Endothelial cell of hepatic sinusoid (primary cell): ENCODE measurements at regions not wholly inside any gene's neighbourhood (a gene's known extent, or its start where the extent isn't known, plus 50 kb on each side); places are given as distances from the start of the nearest gene placed in this dataset.
"Not testable (repeated sequence)": the region's sequence is repeated elsewhere in the genome, so short reads cannot be mapped to it uniquely, and the experiment has no call there.

Experiments used
- in situ Hi-C: cut with HindIII; loops from 2 replicates; pipeline ENCODE4 v1.10.0; 2017; ENCODE audit warnings: low sequenced_read_pairs

DNA sequence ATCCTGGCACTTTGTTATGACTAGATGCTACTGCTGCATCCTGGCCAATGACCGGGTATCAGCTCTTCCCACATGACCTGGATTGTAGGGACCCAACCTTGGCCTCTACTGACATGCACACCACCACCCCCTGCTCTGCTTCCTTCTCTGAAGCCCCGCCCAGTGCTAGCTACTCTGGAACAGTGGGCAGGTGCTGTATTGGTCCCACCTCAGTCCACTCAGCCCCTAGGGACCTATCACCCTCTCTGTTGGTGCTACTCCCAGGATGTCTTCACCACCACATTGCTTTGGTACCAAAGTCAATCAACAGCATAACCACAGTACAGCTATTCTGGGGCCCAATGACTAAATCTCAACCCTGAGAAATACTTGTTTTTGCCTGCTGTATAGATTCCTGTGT, 170.2 kb upstream of the PRICKLE2 start:
- in situ Hi-C loops = no loop called here

DNA sequence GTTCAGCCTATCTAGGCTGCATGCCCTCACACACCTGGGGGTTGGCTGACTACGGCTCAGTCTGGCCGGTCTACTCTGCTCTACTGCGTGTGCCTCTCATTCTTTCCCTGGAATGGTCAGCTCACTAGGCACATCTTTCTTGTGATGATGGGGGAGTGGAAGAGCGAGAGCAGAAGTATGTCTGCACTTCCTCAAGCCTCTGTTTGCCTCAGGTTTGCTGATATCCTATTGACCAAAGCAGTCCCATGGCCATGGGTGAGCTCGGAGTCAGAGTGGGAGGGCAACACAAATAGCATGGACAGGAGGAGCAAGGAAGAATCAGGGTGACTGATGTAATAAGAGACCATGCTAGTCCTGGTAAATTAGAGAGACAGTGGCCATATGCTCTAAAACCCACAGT, 167.9 kb upstream of the PRICKLE2 start:
- in situ Hi-C loops = no loop called here

DNA sequence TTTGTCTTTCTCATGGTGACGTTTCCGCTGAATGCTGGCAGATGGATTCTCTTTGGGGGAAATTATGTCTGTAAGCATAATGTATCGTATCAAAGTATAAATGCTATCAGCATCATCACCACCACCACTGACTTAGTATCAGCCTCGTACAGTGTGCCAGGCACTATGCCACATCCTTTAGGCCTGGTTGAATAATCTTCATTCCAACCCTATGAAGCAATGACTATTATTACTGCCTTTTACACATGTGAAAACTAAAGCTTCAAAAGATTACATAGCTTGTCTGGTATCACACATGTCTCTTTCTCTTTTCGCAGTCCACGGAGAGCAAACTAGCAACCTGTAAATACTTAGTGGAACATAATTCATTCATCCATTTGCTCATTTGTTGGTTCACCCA, 166.7 kb upstream of the PRICKLE2 start:
- in situ Hi-C loops = no loop called here

DNA sequence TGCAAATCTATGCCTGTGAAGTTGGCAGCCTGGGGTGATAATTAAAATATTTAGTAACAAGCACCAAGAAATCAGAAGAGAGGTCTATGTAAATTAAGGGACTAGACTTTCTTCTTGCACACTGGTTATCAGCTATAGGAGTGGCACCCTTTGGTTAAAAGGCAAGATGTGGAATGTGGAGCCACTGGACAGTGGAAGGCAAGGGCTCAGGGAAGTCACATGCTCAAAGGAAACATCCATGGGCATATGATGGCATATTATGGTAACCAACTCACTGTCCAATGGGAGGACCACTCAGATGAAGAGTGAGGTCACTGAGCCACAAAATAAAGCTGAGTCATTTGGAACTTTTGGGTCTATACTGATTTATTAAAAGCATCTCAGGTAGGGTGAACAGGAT, 165.6 kb upstream of the PRICKLE2 start:
- in situ Hi-C loops = no loop called here

DNA sequence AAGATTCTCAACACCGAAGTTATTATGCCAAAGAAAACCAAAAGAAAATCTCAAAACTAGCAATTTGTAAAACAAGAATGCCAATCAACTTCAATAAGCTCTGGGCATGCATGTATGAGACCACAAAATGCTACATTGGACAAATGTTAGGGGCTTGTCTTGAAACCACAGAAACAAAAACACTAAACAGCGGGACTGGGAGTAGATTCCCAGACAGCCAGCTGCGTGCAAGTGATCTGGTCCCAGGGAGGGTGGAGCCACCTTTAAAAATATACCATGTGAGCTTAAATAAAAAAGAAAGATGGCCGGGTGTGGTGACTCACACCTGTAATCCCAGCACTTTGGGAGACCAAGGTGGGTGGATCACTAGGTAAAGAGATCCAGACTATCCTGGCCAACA, 163.6 kb upstream of the PRICKLE2 start:
- in situ Hi-C loops = no loop called here

DNA sequence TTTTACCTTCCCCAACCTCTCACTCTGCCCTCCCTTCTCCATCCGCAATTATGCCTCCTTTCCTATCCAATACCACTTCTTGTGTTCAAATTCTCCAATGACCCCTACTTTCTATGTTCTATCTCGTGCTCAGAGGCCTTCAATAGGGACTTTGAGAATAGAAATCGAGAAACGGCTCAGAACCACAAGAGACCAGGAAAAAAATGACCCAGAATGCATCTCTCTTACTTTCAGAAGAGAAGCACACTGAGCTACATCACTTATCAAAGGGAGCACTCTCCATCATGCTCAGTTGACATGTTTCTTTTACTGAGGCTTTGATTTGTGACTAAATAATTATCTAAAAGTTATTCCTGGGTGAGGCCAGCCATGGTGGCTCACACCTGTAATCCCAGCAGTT, 162.4 kb upstream of the PRICKLE2 start:
- in situ Hi-C loops = no loop called here

DNA sequence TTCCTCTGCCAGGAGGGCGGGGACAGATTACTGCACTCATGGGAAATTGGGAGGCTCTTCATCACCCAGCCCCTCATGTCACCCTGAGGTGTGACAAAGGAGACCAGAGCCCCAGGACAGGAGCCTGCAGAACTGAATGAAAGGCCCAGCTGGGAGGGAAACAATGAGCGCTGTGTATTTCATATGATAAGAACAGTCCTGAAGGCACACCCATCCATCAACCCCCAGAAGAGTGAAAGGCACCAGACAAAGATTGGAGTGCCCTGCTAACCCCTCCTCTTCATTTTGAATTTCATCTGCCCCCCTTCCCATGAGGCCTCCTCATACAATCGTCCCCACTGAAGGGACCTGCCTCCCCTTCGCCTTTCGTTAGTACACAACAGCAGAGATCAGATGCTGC, 160.0 kb upstream of the PRICKLE2 start:
- in situ Hi-C loops = no loop called here

DNA sequence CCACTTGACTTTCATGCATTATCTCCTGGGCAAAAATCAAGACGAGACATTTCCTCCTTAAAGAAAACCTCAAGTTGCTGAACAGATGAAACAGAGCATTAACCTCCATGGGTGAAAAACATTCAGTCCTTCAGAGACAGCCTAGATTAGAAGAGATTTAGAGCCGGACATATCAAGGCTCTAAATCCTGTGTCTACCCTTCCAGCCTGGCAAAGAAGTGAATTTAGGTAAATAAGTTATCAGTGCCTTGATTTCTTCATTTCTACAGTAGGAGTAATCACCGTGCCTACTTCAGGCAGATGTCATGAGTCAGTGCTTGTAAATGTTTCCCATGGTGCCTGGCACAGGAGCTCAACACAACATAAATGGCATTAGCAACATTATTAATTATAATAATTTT, 159.3 kb upstream of the PRICKLE2 start:
- in situ Hi-C loops = no loop called here

DNA sequence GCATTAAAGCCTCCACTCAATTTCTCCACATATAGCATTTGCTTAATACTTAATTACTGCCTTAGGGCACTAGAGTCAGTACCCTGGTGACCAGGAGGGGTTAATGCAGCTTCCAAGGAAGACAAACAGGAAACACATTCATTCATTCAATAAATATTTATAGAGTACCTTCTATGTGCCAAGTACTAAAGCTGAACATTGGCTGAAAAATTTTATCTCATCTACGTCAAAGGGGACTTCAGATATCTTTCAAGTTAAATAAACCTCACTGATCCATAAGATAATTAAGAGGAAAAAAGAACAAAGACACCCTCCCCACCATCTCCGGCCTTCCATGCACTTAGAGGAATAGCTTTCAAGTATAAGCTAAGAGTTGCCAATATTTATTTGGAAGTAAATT, 156.9 kb upstream of the PRICKLE2 start:
- in situ Hi-C loops = no loop called here

DNA sequence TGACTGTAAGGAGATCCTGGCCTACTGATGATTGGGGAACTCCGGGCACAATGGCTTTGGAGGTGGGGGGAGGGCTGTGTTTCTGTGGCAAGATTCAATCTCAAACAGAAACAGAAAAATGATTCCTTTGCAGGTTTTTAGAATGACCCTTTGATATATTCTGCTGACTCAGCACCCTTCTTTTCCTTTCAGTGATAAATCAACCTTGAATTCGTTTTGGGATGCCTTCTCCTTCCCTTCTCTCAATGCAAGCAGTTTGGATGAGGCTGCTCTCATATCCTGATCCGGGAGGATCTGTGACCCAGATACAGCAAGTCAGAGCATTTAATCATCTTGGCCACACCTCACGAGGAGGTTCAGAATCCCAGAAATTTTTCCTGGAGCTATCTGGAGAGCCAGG, 156.1 kb upstream of the PRICKLE2 start:
- in situ Hi-C loops = no loop called here

DNA sequence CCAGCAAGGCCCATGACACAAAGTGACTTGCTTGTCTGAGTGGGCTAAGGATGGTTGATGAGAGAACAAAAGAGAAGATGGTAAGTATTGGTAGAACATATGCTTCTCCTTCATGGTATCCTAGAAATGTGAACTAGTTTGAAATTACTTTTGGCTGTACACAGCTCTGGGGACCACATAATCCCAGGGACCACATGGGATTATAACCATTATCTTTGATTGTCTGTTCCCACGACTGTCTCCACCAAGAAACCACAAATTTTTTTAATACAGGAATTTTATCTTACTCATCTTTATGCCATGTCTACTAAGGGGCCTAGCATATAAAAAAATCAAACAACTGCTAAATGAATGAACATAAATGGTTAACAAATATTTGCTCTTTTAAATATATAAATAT, 155.3 kb upstream of the PRICKLE2 start:
- in situ Hi-C loops = no loop called here

DNA sequence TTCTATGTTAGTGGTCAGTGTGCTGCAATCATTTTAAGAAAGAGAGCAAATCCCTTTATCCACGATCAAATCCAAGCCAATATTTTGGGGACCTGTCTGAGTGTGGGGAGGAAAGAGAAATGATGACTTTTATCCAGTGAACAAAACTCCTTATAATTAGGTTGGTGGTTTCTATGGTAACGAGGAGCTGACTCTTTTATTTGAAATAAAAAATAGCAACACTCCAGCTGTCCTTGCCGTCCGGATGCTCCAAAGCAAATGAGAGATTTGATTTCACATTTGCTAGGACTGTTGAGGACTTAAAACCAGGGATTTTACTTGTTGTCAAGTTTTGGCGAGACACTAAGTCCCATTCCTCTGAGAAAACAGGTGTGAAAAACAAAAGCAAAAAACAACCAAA, 154.0 kb upstream of the PRICKLE2 start:
- in situ Hi-C loops = no loop called here

DNA sequence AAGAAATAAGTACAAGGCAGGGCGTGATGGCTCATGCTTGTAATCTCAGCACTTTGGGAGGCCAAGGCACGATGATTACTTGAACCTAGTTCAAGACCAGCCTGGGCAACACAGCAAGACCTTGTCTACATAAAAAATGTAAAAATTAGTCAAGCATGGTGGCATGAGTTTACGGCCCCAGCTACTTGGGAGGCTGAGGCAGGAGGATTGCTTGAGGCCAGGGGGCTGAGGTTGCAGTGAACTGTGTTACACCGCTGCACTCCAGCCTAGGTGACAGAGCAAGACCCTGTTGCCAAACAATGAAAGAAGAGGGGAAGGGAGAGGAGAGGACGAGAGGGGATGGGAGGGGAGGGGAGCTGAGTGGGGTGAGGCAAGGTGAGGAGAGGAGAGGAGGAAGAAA, 152.7 kb upstream of the PRICKLE2 start:
- in situ Hi-C loops = no loop called here

DNA sequence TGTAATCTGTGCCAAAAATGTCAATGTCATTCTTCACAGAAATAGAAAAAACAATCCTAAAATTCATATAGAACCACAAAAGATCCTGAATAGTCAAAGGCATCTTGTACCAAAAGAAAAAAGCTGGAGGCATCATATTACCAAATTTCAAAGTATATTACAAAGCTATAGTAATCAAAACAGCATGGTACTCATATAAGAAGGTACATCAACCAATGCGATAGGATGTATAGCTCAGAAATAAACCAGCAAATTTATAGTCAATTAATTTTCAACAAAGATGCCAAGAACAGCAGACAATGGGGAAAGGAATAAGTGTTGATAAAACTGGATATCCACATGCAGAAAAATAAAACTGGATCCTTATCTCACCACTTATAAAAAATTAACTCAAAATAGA, 150.5 kb upstream of the PRICKLE2 start:
- in situ Hi-C loops = no loop called here

DNA sequence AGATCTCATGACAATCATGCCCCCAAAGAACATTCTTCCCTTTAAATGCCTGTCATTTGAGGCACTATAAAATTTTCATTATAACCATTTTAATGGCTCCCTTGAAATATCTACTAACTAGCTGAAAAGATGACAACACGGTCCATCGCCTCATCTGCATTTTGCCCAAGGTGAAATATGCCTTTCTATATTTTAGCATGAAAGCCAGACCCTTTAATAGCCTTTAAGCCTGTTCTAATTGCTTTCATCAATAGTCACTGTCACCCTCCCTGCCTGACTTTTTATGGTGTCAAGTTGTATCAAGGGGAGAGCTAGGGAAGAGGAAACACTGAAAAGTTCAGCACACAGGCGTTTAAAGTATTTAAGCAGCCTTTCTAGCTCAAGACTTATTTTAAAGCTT, 144.1 kb upstream of the PRICKLE2 start:
- in situ Hi-C loops = no loop called here

DNA sequence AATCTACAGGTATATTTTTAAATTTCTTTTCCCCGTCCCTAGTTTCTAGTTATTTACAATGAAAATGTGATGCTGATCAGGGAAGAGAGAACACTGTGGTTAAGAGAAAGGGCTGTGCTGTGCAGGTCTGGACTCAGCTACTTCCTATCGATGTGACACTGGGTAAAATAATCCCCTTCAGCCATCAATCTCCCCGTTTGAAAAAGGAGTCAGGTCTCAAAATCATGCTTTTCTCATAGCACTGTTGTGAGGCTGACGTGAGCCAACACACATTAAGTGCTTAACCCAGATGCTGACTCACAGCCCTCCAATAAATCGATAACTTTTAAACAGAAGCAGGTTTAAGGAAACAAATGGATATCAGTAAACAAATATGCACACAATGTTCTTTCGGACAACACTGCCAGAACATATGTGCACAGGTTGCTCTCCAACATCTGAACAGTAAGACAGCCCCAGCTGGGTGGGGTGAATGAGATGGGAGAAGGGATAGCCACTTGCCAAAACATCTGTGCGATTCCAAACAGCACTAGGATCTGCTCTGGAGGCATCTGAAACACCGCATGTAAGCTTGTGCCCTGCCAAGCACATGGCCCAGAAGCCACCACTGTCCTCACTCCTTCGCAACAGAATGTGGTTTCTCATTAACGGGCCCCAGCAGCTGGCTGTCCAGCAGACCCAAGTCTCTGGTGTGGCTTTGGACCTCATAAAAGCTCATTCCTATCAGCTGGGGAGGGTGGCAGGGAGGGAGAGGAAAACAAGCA, 143.2 kb upstream of the PRICKLE2 start:
- in situ Hi-C loops = no loop called here

DNA sequence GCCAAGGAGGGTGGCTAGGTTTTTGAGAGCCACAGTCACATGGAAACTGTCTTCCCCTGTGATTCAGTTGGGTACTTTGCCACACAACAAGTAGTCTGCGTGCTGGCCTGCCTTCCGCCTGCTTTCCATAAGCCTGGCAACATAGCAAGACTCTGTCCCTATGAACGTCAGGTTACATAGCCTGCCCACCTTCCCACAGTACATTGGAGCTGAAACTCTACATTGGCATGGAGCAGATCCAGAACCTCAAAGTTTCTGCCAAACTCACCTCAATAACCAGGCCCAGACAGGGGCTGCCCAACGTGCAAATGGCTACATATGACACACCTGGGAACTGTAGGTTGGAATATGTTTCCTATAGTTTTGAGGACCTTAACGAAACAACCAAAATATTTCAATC, 140.6 kb upstream of the PRICKLE2 start:
- in situ Hi-C loops = no loop called here

DNA sequence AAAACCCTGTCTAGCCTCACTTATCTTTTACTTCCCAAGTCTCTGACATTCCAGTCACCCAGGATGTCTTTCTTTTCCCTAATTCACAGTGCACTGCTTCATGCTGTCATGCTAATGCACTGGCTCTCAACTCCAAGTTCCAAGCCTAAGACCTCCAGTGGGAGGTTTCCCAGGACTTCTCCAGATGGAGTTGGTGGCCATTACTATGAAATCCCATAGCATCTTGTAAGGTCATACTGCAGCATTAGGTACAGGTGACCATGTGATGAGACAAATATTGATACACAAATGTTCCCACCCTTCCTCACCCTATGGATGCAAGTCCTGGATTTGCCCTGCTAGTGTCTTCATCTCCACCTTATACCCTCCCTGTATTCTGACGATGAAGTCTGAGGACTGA, 138.6 kb upstream of the PRICKLE2 start:
- in situ Hi-C loops = no loop called here

DNA sequence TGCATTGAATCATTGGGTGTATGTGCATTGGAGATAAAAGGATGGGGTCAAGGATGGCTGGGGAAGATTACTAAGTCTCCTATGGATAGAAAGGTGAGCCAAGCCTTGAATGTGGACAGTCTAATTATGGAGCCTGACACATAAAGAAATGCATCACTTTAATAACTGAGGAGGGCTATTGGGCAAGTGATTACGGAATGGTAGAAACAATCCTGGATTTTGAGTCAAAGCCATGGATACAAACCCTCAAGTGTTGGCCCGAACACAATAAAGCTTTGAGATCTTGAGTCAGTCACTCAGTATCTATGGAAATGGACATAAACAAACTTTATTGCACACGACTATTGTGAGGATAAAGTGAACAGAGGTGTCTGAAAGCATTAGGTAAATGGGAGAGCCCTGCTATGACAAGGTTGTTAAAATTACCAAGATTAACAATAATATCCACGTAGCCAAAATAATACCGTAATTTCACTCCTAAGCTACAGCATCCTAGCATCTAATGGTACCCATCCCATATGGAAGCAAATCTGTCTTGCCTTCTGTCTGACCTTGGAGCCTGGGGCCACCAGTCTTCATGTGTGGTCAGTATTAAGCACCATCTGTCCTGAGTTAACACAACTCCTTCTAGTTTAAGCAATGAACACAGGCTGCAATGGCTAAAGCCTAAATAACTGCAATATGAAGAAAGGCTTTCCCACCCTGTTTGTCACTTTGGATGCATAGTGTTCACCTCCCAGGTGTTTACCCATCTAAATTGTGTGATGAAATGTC, 136.9 kb upstream of the PRICKLE2 start:
- in situ Hi-C loops = no loop called here

DNA sequence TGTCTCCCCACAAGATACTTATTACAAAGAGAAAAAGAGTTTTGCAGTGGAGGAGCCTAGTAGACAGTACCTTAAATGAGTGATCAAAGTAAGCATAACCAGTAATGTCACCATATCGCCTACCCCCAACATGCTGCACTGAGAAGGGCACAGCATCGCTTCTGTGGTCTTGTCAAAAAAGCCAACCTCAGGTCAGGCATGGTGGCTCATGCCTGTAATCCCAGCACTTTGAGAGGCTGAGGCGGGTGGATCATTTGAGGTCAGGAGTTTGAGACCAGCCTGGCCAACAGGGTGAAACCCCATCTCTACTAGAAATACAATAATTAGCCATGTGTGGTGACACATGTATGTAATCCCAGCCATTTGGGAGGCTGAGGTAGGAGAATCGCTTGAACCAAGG, 135.8 kb upstream of the PRICKLE2 start:
- in situ Hi-C loops = not testable (repeated sequence)

DNA sequence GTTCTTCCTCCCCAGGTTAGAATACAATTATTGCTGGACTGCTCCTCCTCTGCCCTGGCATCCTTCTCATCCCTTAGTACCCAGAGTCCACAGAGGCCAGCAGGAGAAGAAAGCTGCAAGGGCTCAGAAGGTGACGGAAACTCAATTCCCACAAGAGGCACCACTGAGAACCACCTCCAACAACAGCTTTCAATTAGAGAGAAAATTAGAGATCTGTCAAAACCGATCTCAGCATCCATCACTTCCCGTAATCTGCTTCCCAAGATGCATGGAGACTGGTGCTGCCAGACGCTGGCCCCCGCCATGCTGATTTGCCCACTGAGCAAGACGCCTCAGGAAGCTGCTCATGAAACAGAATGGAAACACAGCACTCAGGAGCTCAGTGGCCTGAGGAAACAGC, 135.0 kb upstream of the PRICKLE2 start:
- in situ Hi-C loops = no loop called here

DNA sequence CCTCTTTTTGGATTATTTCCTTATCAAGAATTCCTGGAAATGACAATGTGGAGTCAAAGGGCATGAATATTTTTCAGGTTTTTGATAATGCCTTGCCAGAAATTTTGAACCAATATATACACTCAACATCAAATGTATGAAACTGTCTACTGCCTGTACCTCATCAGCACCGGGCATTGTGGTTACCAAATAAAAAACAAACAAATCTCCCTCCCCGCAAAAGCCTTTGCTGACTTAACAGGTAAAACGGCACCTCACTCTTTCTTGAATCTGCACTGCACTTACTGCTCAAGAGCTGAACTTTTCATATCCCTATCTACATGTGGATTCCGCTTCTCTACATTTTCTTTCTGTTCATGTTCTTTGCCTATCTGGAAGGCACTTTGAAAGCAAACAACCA, 134.5 kb upstream of the PRICKLE2 start:
- in situ Hi-C loops = no loop called here

DNA sequence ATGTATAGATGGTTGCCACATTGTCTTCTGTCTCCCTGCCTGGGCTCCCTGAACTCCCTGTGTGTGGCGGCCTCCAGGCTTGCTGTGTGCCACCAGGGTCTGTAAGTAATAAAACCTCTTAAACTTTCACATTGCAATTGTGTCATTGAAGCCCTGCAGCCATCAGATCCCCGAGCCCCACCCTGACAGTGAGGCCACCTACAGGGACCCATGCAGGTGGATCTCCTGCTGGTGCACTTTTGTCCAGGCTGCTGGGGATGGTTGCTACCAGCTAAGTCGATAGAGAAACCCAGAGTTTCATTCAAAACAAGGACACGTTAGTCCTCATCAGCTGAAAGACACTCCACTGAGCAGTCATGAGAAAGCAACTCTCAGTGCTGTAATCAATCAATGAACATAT, 133.6 kb upstream of the PRICKLE2 start:
- in situ Hi-C loops = no loop called here
